RWPE1 (cell line): ENCODE measurements at regions not wholly inside any gene's neighbourhood (a gene's known extent, or its start where the extent isn't known, plus 50 kb on each side); places are given as distances from the start of the nearest gene placed in this dataset.

Experiments used
- CTCF ChIA-PET: fragments of 350-600 bp; sonication (Branson Sonifier 250); formaldehyde crosslinking; extraction: SDS; loops from one replicate; lab custom pipeline; 2021; lab: Yijun Ruan, JAX
- POLR2A ChIA-PET: fragments of 400-600 bp; formaldehyde crosslinking; extraction: SDS; loops from one replicate; lab custom pipeline; 2020; ENCODE audit warnings: antibody characterized with exemption; ENCODE audit not compliant: low non-redundant PET; lab: Yijun Ruan, JAX
- DNase-seq: peaks from one replicate; pipeline ENCODE4 v3.0.0; 2012; ENCODE audit warnings: low spot score
- H3K27ac ChIP-seq: fragments of 450-650 bp; 2 replicates; pipeline ENCODE4 v1.5.1; 2017
- CTCF ChIP-seq: fragments of 450-650 bp; conservative IDR thresholded peaks from 2 replicates; pipeline ENCODE4 v1.5.1; 2017; ENCODE audit warnings: low read depth, mild to moderate bottlenecking

GRCh38 chr9:119432428-119432827, 63.2 kb upstream of the BRINP1 start:
- TF ChIP-seq CTCF: no peak

GRCh38 chr9:119429302-119429701, 60.1 kb upstream of the BRINP1 start:
- DNase-seq: no peak
- POLR2A ChIA-PET: no interaction called here
- no peak for TF ChIP-seq CTCF
- no peak overlapping the region for H3K27ac ChIP-seq
- CTCF ChIA-PET: no interaction called here

More at GRCh38 chr9:119432428-119432827, 63.2 kb upstream of the BRINP1 start:
- ChIA-PET POLR2A (no interaction called here), CTCF (no interaction called here)
- no peak for DNase-seq
- H3K27ac ChIP-seq: no peak overlapping the region

GRCh38 chr9:119420231-119420630, 51.0 kb upstream of the BRINP1 start:
- ChIA-PET POLR2A (no interaction called here), CTCF (no interaction called here)
- no peak for TF ChIP-seq CTCF
- H3K27ac ChIP-seq: no peak overlapping the region
- DNase-seq: no peak
